SK-N-SH treated with all-trans-retinoic acid at 6 μM for 48 hours (cell line): ENCODE measurements at regions not wholly inside any gene's neighbourhood (a gene's known extent, or its start where the extent isn't known, plus 50 kb on each side); places are given as distances from the start of the nearest gene placed in this dataset.

ENCODE experiments used
- ARNTL ChIP-seq: fragments of 450-650 bp; formaldehyde crosslinking; IDR thresholded peaks from 2 replicates; pipeline ENCODE4 v1.5.0; 2020; ENCODE audit warnings: low read depth, mild to moderate bottlenecking, moderate library complexity, borderline replicate concordance
- CREB5 ChIP-seq: fragments of 250-450 bp; sonication (Bioruptor Pico); IDR thresholded peaks from 2 replicates; pipeline ENCODE4 v1.5.1; 2020; ENCODE audit warnings: low read depth, mild to moderate bottlenecking, moderate library complexity
- CSRNP3 ChIP-seq: fragments of 250-450 bp; sonication (Bioruptor Pico); IDR thresholded peaks from 2 replicates; pipeline ENCODE4 v1.5.1; 2021; ENCODE audit warnings: mild to moderate bottlenecking, moderate library complexity
- GLIS3 ChIP-seq: fragments of 250-450 bp; sonication (Bioruptor Pico); IDR thresholded peaks from 2 replicates; pipeline ENCODE4 v1.5.0; 2020; ENCODE audit warnings: mild to moderate bottlenecking, moderate library complexity
- PATZ1 ChIP-seq: fragments of 250-450 bp; sonication (Bioruptor Pico); IDR thresholded peaks from 2 replicates; pipeline ENCODE4 v1.8.0; 2020; ENCODE audit warnings: mild to moderate bottlenecking, moderate library complexity, borderline replicate concordance
- POU6F1 ChIP-seq: fragments of 250-450 bp; sonication (Bioruptor Pico); IDR thresholded peaks from 2 replicates; pipeline ENCODE4 v1.8.0; 2021; ENCODE audit warnings: low read depth, mild to moderate bottlenecking, moderate library complexity, borderline replicate concordance
- RARB ChIP-seq: fragments of 250-450 bp; sonication (Bioruptor Pico); IDR thresholded peaks from 2 replicates; pipeline ENCODE4 v1.8.0; 2021; ENCODE audit warnings: mild to moderate bottlenecking, moderate library complexity
- TCF4 ChIP-seq: fragments of 250-450 bp; sonication (Bioruptor Pico); IDR thresholded peaks from 2 replicates; pipeline ENCODE4 v1.8.0; 2021; ENCODE audit warnings: mild to moderate bottlenecking, moderate library complexity, borderline replicate concordance
- ZC3H10 ChIP-seq: fragments of 250-450 bp; sonication (Bioruptor Pico); IDR thresholded peaks from 2 replicates; pipeline ENCODE4 v1.5.1; 2021; ENCODE audit warnings: mild to moderate bottlenecking, moderate library complexity

GRCh38 chr10:131420867-131421266 is 109.3 kb upstream of the TCERG1L start:
- TF ChIP-seq RARB (CRISPR knock-in tag) (no peak), PATZ1 (CRISPR knock-in tag) (no peak), POU6F1 (CRISPR knock-in tag) (no peak), CSRNP3 (CRISPR knock-in tag) (no peak), CREB5 (no peak), GLIS3 (CRISPR knock-in tag) (no peak), TCF4 (CRISPR knock-in tag) (no peak), ZC3H10 (CRISPR knock-in tag) (no peak), ARNTL (no peak)
